Cardiac septum (tissue), 1 donor: ENCODE measurements at regions not wholly inside any gene's neighbourhood (a gene's known extent, or its start where the extent isn't known, plus 50 kb on each side); places are given as distances from the start of the nearest gene placed in this dataset.

ENCODE experiments used
- DNase-seq: peaks from one replicate; pipeline ENCODE4 v3.0.0-alpha.2; 2020; ENCODE audit warnings: low spot score
- intact Hi-C: fragments of 100-400 bp; cut with DNase I; formaldehyde crosslinking; loops from one replicate; pipeline ENCODE4 v1.14.0; 2022
- donor health status: DM: no; HTN: no; CAD: no.

GRCh38 chr7:51700593-51701215, 384.1 kb upstream of the COBL start:
- intact Hi-C loops = no loop called here
- DNase-seq = no peak

- intact Hi-C loops = no loop called here
- no peak for DNase-seq
Observed at GRCh38 chr7:51693258-51693657, 376.6 kb upstream of the COBL start.

GRCh38 chr7:51689547-51689946, 372.9 kb upstream of the COBL start:
- no peak for DNase-seq
- intact Hi-C loops = no loop called here

- DNase-seq = no peak
- intact Hi-C loops = no loop called here
Observed at GRCh38 chr7:51685794-51686193, 369.2 kb upstream of the COBL start.

DNA sequence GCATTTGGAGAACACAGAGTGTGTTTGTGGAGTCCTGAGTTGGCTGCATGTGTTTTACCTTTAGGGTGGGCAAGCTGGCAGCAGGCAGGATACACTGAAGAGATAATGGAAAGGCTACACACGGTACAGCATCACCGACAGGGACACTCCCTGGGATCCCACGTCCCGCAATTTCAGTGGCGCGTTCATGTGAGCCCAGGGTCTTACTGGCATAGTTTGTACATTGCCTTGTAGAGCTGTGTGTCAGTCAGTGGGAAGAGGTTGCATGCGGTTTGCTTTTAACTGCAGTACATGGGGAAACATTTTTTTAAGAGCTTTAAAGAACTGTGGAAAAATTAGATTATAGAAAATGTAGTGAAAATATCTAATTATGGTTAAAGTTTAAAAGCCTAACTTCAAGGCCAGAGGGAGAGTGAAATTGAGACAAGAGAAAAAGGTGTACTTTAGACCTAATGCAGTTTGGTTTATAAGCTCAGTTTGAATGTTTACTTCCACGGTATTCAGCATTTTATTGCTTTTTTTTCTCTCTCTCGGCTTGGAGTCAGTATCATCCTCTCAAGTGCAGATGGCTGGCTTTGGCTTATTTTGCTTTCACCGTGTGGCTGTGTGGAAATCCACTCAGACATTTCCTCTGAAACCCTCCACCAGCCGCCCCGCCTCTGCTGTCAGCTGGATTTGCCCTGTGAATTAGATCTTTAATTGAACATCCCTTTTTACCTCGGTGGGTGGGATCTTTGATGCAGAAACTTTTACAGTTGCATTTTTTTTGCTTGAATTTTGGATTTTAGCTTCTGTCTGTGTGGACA, 364.2 kb upstream of the COBL start:
- no peak for DNase-seq
- intact Hi-C loops = no loop called here

DNA sequence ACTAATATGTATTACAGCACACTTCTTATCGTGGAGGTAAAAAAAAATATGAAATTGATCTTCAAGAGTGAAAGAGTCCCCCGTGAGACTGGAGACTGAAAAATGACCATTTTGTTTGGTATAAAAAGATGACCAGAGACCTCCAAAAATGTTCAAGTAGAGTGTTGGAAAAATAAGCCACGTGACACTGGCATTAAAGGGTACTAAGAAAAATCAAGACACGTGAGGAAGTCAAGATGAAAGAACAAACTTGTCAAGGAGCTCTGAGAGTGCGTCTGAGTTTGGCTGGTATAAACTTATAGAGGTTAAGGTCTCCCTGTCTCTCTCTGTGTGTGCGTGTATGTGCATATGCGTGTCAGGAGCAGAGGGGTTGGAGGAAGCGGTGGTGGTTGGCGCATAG, 362.7 kb upstream of the COBL start:
- intact Hi-C loops = no loop called here
- no peak for DNase-seq

GRCh38 chr7:51666751-51667150, 350.1 kb upstream of the COBL start:
- no peak for DNase-seq
- intact Hi-C loops = no loop called here

GRCh38 chr7:51666266-51666665, 349.7 kb upstream of the COBL start:
- no peak for DNase-seq
- intact Hi-C loops = no loop called here

- no peak for DNase-seq
- intact Hi-C loops = no loop called here
Observed at GRCh38 chr7:51665045-51665780, 348.6 kb upstream of the COBL start.

DNA sequence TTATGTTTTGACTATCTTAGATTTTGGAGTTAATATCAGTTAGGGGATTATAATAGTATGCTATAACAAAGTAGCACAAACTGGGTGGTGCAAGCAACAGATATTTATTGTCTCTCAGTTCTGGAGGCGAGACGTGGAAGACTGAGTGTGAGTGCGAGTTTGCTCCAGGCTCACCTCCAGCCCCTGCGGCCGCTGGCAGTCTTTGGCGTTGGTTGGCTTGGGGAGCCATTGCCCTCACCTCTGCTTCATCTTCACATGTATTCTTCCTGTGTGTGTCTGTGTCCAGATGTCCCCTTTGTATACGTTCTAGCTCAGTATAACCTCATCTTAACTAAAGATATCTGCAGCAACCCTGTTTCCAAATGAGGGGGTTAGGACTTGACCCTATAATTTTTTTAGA, 343.9 kb upstream of the COBL start:
- DNase-seq = no peak
- intact Hi-C loops = no loop called here

GRCh38 chr7:51658684-51659083, 342.1 kb upstream of the COBL start:
- intact Hi-C loops = no loop called here
- no peak for DNase-seq

- no peak for DNase-seq
- intact Hi-C loops = no loop called here
Observed at GRCh38 chr7:51647931-51648351, 331.3 kb upstream of the COBL start.

GRCh38 chr7:51647486-51647885, 330.9 kb upstream of the COBL start:
- DNase-seq = no peak
- intact Hi-C loops = no loop called here

- intact Hi-C loops = no loop called here
- DNase-seq = no peak
Observed at GRCh38 chr7:51645702-51646298, 329.2 kb upstream of the COBL start.

- no peak for DNase-seq
- intact Hi-C loops = no loop called here
Observed at GRCh38 chr7:51645255-51645654, 328.6 kb upstream of the COBL start.

DNA sequence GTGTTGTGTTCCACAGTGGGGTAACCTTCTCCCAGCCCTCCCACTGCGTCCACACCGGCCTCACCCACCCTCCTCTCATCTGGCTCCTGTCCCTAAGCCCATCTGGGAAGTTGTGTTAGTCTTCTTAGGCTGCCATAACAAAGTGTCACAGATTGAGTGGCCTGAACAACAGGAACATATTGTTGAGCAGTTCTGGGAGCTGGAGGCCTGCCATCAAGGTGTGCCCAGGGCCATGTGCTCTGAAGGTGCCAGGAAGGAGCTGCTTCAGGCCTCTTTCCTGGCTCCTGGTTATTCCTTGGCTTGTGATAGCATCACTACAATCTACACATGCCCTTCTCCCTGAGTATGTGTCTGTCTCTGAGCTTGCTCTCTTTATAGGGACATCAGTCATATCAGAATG, 327.6 kb upstream of the COBL start:
- intact Hi-C loops = no loop called here
- DNase-seq = no peak

DNA sequence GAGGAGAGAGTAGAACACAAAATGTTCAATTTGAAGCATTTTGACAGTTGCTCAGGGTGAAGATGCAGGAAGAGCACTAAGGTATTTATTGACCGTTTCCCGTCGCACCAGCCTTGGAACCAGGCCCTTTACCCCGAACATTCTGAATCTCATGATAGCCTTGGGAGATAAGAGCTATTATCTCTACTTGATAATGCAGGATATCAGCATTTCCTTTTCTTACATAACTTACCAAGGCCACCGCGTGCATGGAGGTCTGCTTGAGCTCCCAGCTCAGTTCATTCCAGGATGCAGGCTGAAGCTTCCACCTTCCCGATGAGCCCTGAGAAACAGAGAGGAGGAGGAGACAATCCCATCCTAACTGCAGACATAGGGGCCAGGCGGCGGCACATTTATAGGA, 324.2 kb upstream of the COBL start:
- no peak for DNase-seq
- intact Hi-C loops = no loop called here

DNA sequence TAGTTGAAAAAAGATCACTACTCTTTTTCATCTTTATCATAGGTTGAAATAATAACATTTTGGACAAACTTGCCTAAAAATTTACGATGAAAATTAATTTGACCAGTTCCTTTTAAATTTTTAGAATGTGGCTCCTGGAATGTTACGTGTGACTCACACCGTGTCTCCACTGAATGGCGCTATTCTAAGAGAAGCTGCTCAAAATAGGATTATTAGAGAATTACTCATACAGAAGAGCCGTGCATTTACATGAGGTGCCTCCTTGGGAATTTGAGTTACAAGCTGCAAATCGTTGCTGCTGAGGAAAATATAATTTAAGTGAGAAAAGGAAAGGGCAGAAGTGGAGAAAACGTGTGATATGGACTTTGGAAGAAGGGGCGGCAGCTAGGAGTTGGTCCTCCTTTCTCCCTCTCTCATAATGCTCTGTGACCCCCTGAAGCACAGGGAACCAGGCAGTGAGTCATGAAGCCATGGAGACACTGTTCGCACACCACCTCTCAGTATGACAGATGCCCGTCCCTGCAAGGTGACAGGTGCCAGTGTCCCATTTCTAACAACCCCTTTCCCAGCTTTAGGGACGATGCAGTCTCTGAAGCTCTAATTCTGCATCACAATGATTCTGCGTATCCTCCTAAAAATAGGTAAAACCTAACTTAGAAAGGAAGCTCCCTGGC, 323.2 kb upstream of the COBL start:
- no peak for DNase-seq
- intact Hi-C loops = no loop called here

DNA sequence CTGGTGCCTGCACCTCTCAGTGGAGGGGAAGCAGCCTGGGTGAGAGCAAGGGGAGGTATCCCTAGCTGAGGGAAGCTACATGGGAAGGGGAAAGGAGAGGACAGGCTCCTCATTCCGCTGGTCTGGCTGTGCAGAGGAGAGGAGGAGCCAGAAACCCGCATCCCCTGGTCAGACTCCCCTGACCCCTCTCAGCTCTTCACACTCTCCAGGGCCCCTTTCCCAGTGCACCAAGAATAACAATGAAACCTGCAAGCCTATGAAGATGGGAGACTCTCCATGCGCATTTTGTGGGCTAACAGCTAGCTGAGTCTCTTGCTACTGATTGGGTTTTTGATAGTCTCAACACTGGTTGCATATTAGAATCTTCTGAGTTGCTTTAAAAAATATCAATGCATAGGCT, 319.9 kb upstream of the COBL start:
- DNase-seq = no peak
- intact Hi-C loops = no loop called here

DNA sequence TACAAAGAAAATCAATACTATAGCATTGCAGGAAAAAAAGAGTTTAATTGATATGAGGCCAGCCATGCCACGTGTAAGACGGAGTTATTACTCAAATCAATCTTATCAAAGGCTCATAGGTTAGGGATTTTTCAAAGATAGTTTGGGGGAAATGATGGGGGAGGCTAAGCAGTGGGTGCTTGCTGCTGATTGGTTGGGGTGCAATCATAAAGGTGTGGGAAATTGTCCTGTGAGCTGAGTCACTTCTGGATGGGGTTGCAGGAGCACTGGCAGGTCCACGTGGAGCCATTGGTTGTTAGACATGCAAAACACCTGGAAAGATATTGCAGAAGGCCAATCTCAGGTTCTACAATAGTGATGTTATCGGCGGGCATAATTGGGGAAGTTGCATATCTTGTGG, 319.2 kb upstream of the COBL start:
- no peak for DNase-seq
- intact Hi-C loops = no loop called here
